ENCODE measurements at regions not wholly inside any gene's neighbourhood (a gene's known extent, or its start where the extent isn't known, plus 50 kb on each side); places are given as distances from the start of the nearest gene placed in this dataset.
"Not testable (repeated sequence)": the region's sequence is repeated elsewhere in the genome, so short reads cannot be mapped to it uniquely, and the experiment has no call there.

GRCh38 chr16:29257419-29258336, 148.8 kb downstream of the NPIPB11 start:
- DNase-seq: not testable (repeated sequence)

- DNase-seq: no peak
Observed at GRCh38 chr16:29256501-29256981, 150.0 kb downstream of the NPIPB11 start.

- not testable (repeated sequence) for DNase-seq
Observed at GRCh38 chr16:29255957-29256356, 150.6 kb downstream of the NPIPB11 start.

DNA sequence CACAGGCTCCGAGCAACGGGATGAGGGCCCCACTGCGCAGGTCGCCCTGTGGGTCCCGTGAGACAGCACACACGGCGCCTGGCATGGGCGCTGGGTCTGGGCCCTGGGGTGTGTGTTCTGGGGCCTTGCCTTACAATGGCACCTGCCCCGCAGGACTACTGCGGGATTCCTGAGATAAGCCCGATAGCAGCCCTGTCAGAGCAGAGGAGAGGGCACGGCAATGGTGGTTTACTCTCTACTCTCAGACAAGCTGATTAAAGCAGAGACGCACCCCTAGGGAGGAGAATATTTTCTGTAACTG, 151.1 kb downstream of the NPIPB11 start:
- DNase-seq: not testable (repeated sequence)

DNA sequence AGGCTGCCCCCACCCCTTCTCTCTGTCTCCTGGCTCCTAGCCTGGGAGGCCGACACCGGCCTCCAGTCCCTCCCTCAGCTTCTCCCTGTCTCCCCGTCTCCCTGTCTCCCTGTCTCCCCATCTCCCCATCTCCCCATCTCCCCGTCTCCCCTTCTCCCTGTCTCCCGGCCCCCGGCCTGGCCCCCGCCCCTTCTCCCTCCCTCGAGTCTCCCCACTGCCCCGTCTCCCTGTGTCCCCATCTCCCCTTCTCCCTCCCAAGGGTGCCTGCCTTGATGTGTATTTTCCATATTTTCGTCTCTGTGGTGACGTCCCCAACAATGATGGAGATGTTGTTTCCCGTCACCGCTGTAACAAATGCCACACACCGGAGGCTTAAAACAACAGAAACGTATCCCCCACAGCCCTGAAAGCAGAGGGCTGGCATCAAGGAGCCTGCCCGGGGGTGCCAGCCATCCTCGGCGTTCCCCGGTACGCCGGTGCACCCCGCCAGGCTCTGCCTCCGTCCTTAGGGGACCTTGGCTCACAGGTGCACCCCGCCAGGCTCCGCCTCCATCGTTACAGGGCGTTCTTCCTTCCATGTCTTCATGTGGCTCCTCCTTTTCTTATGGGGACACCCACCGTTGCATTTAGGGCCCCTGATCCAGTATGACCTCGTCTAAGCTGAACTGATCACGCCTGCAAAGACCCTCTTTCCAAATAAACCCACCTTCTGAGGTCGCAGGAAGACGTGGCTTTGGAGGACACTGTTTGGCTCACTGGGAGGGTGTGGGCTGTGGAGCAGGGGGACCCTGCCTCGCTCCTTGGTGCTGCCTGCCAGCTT, 151.6 kb downstream of the NPIPB11 start:
- no peak for DNase-seq

DNA sequence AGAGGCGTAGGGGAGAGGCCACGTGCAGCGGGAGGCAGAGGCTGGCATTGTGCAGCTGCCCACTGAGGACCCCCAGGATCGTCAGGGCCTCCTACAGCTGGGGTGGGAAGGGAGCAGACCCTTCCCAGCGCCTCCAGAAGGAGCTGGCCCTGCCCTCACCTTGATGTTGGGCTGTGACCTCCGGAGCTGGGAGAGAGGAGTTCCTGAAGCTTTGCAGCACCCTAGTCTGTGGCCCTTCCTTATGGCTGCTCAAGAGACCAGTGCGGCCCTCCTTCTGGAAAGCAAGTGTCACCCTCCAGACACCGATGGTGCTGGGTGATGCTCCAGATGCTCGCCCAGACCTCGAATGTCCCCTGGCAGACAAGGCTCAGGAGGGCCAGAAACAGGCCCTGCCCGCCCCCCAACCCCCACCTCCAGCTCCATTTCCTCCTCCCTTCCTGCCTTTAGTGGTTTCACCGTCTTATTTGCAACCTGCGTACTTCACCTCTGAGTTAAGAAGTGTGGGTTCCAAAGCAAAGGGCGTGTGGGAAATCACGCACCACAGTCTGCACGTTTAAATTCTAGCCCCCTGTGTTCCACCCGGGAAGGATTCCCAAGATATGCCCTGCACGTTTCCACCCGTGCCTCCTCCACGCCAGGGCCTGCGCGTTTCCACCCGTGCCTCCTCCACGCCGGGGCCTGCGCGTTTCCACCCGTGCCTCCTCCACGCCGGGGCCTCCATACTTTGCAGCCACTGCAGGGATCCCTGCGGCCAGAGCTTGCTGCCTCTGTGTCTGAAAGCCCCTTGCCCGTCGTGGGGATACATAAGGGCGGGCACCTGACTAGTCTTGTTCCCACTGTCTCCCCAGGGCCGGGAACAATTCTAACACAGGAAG, 152.6 kb downstream of the NPIPB11 start:
- not testable (repeated sequence) for DNase-seq

- not testable (repeated sequence) for DNase-seq
Observed at GRCh38 chr16:29253066-29253590, 153.4 kb downstream of the NPIPB11 start.

DNA sequence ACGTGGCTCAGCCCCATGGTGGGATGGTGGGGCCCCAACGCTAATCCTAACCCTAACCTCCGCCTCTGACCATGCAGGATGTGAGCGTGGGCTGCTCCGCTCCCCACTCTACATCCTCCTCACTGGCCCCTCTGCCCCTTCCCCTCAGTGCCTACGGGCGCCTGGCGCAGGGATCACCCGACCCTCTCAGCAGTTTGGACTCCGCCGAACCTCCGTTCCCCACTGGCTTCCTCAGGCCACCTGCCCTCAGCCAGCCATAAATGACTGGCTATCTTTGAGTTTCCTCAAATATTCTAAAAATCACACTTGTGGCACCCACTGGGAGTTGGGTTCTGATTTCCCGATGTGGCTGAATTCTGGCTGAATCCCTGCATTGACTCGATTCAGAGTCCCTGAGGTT, 154.2 kb downstream of the NPIPB11 start:
- not testable (repeated sequence) for DNase-seq

DNA sequence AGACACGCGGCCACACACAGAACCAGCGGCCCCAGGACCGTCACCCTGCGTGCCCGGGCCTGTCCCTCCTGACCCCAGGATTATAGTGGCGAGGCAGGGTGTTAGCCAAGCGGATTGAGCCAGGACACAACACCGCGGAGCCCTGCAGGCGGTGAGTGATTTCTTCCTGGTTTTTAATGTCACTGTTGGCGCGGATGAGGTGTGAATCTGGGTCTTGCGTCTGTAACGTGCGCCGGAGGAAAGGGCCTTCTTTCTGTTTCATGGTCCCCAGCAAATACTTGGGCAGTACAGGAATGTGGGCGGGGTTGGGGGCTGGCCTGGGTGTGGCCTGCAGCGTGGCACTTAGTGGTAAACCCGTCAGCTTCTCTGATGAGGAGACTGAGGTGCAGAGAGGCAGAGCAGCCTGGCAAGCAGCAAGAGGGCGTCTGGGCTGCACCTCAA, 154.9 kb downstream of the NPIPB11 start:
- not testable (repeated sequence) for DNase-seq

GRCh38 chr16:29250923-29251434, 155.5 kb downstream of the NPIPB11 start:
- DNase-seq: not testable (repeated sequence)

DNA sequence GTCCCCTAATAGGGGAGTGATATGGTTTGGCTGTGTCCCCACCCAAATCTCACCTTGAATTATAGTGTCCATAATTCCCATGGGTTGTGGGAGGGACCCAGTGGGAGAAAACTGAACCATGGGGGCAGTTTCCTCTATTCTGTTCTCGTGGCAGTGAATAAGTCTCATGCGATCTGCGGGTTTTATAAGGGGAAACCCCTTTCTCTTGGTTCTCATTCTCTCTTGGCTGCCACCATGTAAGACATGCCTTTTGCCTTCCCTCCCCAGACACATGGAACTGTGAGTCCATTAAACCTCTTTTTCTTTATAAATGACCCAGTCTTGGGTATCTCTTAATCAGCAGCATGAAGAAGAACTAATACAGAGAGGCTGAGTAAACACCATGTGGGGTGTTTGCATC, 156.0 kb downstream of the NPIPB11 start:
- not testable (repeated sequence) for DNase-seq

GRCh38 chr16:29248940-29249318, 157.6 kb downstream of the NPIPB11 start:
- not testable (repeated sequence) for DNase-seq

DNA sequence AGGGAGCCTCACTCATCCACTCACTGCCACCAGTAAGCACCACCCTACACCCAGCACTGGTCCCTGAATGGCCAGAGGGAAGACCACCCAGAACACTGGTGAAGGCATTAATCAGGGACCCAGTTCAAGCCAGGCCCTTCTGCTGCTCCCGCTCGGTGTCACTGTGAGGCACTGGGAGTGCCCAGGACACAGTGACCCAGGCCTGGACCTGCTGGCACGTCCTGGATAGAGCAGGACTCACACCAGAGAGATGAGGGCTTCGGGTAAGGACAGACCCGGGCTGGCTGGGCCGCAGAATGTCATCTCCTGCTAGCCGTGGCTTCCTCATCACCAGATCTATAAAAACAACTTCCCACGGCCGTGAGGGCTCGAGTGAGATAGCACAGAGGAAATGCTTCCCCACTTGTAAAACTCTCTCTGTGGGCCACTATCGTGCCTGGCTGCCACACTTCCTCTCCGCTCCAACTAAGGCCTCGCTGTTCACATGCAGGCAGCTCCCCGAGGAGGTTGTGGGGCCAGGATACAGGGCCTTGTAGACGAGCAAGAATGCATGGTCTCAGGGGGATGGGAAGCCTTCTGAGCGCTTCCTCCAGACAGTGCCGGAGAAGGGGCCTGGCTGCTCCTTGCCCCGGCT, 158.1 kb downstream of the NPIPB11 start:
- not testable (repeated sequence) for DNase-seq

GRCh38 chr16:29246091-29246490, 160.4 kb downstream of the NPIPB11 start:
- DNase-seq: not testable (repeated sequence)

- no peak for DNase-seq
Observed at GRCh38 chr16:29237971-29238370, 168.5 kb downstream of the NPIPB11 start.

DNA sequence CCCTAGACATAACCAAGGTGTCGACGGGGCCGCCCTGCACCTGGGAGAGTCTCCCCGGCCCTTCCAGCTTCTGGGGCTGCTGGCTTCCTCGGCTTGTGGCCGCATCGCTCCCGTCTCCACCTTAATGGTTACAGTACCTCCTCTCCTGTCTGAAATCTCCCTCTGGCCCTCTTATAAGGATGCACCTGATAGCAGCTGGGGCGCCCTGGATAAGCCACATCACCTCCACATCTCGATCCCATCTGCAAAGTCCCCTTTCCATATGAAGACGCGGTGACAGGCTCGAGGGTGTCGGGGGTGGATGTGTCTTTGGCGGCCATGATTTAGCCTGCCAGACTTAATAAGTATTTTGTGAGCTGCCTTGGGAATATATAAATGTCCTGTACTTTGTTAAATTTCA, 169.0 kb downstream of the NPIPB11 start:
- not testable (repeated sequence) for DNase-seq

- DNase-seq: not testable (repeated sequence)
Observed at GRCh38 chr16:29237023-29237422, 169.5 kb downstream of the NPIPB11 start.

- not testable (repeated sequence) for DNase-seq
Observed at GRCh38 chr16:29235836-29236370, 170.6 kb downstream of the NPIPB11 start.

- DNase-seq: not testable (repeated sequence)
Observed at GRCh38 chr16:29234536-29235275, 171.8 kb downstream of the NPIPB11 start.

GRCh38 chr16:29233705-29234404, 172.7 kb downstream of the NPIPB11 start:
- DNase-seq: not testable (repeated sequence)

Measured in T1000 (cell line).